ENCODE measurements at regions not wholly inside any gene's neighbourhood (a gene's known extent, or its start where the extent isn't known, plus 50 kb on each side); places are given as distances from the start of the nearest gene placed in this dataset.

DNA sequence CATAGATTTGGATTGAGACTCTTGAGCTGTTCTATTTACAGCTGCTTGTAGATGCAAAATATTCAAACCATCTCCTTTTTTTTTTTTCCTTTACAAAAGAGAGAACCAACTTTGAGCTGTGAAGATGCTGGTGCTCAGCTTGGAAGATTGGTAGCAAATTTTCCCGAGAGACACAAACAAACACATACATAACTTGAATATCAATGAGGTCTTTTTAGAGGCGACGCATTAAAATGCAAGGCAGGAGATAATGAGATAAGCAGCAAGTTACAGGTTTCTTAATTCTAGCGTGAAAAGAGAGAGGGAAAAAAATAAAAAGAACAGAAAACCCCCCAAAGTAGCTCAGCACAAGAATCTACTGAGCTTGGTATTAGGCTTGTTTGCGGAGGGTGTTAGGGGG is 247.0 kb upstream of the SORL1-AS1 start (continued):
- TF ChIP-seq ZBTB33 (IDR thresholded peaks at IDR 0.05; ENCODE audit: borderline replicate concordance, low read depth) (no peak), POLR2AphosphoS5 (IDR thresholded peaks at IDR 0.05; ENCODE audit: low read depth, low read length) (no peak), NRF1 (IDR thresholded peaks at IDR 0.05; ENCODE audit: low read depth, low read length) (no peak), ELF1 (IDR thresholded peaks at IDR 0.05) (no peak)

DNA sequence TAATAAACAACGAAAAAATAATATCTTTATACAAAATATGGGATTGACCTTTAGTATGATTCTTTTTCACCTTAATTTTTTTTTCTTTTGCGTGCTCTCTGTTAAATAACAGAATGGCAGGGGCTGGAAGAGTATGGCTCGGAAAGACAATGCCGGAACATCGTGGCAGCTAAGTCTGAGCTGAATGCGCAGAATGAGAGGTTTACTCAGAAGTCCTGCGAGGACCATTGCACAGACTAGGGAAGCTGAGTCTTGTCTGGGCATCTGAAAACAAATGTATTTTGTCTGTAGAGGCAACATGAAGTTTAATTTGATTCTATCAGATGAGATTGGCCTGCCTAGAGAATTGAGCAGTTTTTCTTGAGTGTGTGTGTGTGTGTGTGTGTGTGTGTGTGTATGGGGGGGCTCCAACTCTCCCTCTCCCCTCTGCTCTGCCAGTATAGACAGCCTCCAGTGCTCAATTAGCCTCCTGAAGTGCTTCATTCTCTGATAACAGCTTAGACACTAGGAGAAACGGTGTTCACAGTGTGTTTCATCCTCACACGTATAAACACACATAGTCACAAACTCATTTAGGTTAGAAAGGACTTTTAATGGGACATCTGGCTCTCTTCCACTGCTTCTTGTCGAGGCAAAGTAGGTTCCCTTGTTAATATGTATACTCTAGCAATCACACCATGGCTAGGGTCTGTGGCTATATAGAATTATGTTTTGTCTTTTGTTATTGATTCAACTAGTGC is 244.3 kb upstream of the SORL1-AS1 start:
- TF ChIP-seq NRF1 (IDR thresholded peaks at IDR 0.05; ENCODE audit: low read depth, low read length) (no peak), NFIC (IDR thresholded peaks at IDR 0.05; ENCODE audit: borderline replicate concordance) (no peak), CHD2 (IDR thresholded peaks at IDR 0.05; ENCODE audit: low read length, partially characterized antibody) (no peak), MEF2A (IDR thresholded peaks at IDR 0.05; ENCODE audit: borderline replicate concordance, low read depth) (no peak), RFX5 (IDR thresholded peaks at IDR 0.05; ENCODE audit: low read length) (no peak), FOSL2 (IDR thresholded peaks at IDR 0.05; ENCODE audit: borderline replicate concordance, low read depth) (no peak), RXRA (IDR thresholded peaks at IDR 0.05; ENCODE audit: borderline replicate concordance, low read depth) (no peak), TCF12 (IDR thresholded peaks at IDR 0.05) (no peak), YY1 (IDR thresholded peaks at IDR 0.05; ENCODE audit: low read depth) (no peak), SMC3 (IDR thresholded peaks at IDR 0.05; ENCODE audit: low read depth, low read length) (no peak), CTCF (IDR thresholded peaks at IDR 0.05) (no peak), FOXM1 (IDR thresholded peaks at IDR 0.05; ENCODE audit: low read depth) (no peak), RAD21 (IDR thresholded peaks at IDR 0.05; ENCODE audit: low read length) (no peak), EZH2phosphoT487 (IDR thresholded peaks at IDR 0.05; ENCODE audit: borderline replicate concordance, low read depth) (no peak)
- TF ChIP-seq, protein P1, sequence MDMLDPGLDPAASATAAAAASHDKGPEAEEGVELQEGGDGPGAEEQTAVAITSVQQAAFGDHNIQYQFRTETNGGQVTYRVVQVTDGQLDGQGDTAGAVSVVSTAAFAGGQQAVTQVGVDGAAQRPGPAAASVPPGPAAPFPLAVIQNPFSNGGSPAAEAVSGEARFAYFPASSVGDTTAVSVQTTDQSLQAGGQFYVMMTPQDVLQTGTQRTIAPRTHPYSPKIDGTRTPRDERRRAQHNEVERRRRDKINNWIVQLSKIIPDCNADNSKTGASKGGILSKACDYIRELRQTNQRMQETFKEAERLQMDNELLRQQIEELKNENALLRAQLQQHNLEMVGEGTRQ (IDR thresholded peaks at IDR 0.05; ENCODE audit: borderline replicate concordance, low read depth, low read length) = no peak
- no peak overlapping the region for H2AFZ ChIP-seq (ENCODE audit: low read depth)
- H3K9ac ChIP-seq = no peak overlapping the region
- no peak overlapping the region for H3K4me3 ChIP-seq (ENCODE audit: low read depth in 2 of 2, low read length in 1 of 2)
- H3K9me3 ChIP-seq = no peaks in the 10 kb centered on the region
- no peaks in the 10 kb centered on the region for H3K27me3 ChIP-seq (ENCODE audit: insufficient read depth)
- H3K36me3 ChIP-seq (replicated peaks in 1 of 2; ENCODE audit: control insufficient read depth in 1 of 2, insufficient read depth in 2 of 2, low read length in 1 of 2) = no peaks in the 10 kb centered on the region
- peaks cover 7 to 14% of the 10 kb centered on the region in 2 experiments; a peak in 2 of 4 replicates for H3K4me1 ChIP-seq (ENCODE audit: control insufficient read depth in 1 of 2, insufficient read depth in 2 of 2, low read depth in 1 of 2, low read length in 1 of 2)
- H3K79me2 ChIP-seq (ENCODE audit: insufficient read depth) = no peaks in the 10 kb centered on the region
- no peaks in the 10 kb centered on the region for H3K9me2 ChIP-seq
- H3K4me2 ChIP-seq = no peak overlapping the region
- H3F3A ChIP-seq (replicated peaks; ENCODE audit: insufficient read depth) = no peaks in the 10 kb centered on the region
- CTCF ChIA-PET = interaction anchor here (0.7 to 1.5 kb wide), 3 partner anchors 25 to 44 kb away, joined by 3 to 4 read pairs (median 3); no protein-coding TSS in a partner anchor
- no peaks in the 10 kb centered on the region for H4K20me1 ChIP-seq (ENCODE audit: insufficient read depth)
- POLR2A ChIA-PET = no interaction called here
- WGBS (ENCODE audit: low lambda C conversion rate) = 71% methylated on average over 10 of the region's 10 CpGs
- peak overlapping the region in 1 of 2 experiments; percentile 53; a peak in 1 of 4 replicates for H3K27ac ChIP-seq (ENCODE audit: low read depth in 2 of 2, low read length in 1 of 2)
- DNase-seq = no peak
